HG02588 (cell line): ENCODE measurements at regions not wholly inside any gene's neighbourhood (a gene's known extent, or its start where the extent isn't known, plus 50 kb on each side); places are given as distances from the start of the nearest gene placed in this dataset.
"Not testable (repeated sequence)": the region's sequence is repeated elsewhere in the genome, so short reads cannot be mapped to it uniquely, and the experiment has no call there.

Source experiments
- ATAC-seq: cut with Tn5 transposase; IDR thresholded peaks from one replicate; pipeline ENCODE4 v1.9.1; 2021; ENCODE audit warnings: mild to moderate bottlenecking, moderate library complexity; ENCODE audit not compliant: unreplicated experiment

DNA sequence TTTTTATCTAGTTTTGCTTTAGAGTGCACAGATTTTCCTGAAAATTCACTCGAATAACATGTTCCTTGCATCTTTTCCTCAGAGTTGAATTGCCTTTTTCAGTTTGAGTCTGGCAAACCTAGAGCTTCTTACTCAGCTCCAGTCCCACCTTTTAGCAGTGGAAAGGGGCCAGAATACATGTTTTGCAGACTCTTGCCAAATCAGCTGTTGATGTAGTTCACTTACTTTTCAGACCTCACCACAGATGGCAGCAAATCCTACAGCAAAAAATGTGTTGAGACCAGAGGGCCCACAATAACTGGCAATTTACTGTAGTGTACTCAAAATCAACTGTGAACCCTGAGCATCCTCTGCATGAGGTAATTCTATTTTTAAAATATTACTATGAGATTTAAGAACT, 545.2 kb upstream of the ACO1 start:
- ATAC-seq, result no peak

DNA sequence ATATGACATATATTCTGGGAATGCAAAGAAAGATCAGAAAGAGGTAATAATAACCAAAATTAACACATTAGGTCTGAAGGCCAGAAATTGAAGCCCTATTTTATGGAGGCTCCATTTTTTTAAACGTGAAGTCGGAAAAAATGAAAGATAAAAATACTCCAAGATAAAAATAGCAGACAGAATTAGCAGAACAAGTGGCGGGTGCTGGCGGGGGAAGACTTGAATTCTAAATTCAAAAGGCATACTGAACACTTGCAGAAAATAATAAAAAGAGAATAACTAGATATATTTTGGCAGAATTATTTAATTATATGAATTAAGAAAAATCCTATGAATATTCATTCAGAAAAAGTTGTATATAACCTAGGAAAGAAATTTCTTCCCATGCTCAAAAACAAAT, 543.7 kb upstream of the ACO1 start:
- no peak for ATAC-seq

DNA sequence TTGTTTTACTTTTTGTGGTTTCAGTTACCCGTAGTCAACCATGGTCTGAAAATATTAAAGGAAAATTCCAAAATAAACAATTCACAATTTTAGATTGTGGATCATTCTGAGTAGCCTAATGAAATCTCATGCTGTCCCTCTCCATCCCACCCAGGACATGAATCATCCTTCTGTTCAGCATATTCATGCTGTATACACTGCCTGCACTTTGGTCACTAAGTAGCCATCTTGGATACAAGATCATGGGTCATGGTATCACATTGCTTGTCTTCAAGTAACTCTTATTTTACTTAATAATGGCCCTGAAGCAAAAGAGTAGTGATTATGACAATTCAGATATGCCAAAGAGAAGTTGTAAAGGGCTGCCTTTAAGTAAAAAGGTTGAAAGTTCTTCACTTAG, 536.5 kb upstream of the ACO1 start:
- no peak for ATAC-seq

GRCh38 chr9:31848505-31849285, 535.7 kb upstream of the ACO1 start:
- ATAC-seq, result no peak

DNA sequence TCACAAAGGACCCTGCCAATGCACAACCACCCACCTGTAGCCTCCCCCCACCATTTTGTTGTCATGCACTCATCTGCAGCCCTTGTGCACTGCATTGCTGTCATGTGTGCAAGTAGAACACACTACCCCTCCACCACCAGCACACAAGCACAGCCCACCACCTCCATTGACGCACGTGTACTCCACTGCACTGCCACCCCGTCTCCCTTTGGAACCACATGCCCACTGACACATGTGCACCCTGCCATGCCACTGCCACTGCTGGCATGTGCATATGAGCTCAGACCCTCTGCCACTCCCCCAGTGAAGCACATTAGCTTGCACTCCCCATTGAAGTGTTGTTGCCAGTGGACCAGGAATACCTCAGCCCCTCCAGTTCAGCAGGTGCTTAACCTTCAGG, 530.3 kb upstream of the ACO1 start:
- no peak for ATAC-seq

DNA sequence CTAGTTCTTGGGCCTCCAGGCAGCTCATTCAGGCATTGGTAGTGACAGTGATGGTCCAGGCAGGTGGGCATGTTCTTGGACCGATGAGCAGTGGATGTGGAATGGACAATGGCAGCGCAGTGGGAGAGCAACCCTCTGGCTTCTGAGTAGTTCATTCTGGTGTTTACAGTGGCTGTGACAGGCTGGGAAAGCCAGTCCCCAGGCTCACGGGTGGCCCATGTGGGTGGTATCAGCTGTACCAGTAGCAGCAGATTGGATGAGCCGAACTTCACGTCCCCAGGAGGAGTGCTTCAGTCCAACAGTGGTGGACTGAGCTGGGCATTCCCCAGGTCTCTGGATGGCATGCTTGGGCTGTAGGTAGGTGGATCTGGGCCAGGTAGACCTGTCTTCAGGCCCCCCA, 515.6 kb upstream of the ACO1 start:
- no peak for ATAC-seq

DNA sequence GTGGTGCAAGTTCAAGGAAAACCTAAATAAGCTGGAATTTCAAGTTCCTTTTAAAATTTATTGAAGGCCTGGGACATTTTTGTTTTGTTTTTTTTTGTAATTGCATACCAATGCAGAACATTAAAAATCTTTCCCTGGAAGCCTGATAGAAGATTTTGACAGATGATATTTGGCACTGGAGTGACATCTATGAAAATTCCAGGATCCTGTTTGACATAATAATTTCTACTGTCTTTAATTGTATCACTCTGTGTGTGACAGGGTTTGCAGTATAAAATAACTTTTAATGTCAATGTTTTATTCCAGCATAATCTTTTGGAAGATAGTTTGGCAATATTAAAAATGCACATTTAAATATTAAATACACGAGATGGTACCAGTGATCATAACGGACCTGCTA, 514.2 kb upstream of the ACO1 start:
- no peak for ATAC-seq

DNA sequence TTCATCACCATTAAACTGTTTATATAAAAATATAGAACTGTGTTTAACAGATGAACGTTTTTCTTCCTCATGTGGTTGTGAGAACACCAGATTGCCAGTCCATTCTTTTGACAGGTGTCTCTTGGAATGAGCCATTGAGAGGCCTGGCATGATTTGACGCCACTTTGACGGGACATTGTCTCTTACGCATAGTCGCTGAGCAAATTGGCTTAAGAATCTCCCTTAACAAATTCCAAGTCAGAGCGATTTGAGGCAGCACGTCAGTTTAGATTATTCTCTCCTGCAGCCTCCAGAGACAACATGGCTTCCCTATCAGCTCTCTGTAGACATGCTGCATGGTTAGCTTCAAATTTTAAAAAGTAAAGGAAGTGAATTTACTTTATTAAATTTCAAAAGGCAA, 510.7 kb upstream of the ACO1 start:
- no peak for ATAC-seq

GRCh38 chr9:31894008-31894407, 490.4 kb upstream of the ACO1 start:
- ATAC-seq, result no peak

DNA sequence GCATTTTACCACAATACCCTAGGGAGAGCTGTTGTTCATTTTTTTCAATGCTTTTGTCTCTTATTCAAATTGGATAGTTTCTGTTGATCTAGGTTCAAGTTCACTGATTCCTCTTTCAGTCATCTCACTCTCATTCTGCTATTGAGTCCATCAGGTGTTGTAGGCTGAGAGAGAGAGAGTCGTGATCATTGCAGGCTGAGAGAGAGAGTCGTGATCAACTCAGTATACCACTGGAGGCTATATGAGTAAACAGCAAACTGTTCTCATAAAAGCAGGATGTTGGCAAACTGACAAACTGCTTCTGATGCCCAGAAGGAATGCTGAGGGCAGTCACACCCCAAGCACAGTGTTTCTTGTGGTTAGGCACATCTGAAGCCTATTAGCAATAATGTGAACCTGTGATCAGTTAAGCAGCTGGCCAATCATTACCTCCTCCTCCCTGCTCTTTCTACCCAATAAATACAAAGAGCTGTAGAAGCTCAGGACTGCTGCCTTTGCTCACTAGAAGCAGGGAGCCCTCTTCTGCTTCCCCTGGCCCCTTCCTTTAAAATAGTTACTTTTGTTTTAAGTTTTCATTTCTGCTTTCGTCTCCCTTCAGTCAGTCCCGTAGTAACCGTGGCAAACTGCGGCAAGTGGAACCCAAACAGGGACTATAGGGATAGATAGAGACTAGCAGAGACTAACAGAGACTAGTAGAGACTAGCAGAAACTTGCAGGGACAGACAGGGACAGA, 476.1 kb upstream of the ACO1 start:
- ATAC-seq, result peak; percentile 85

- ATAC-seq, result peak; percentile 44
Observed at GRCh38 chr9:31908891-31909480, 475.5 kb upstream of the ACO1 start.

- ATAC-seq, result no peak
Observed at GRCh38 chr9:31912636-31913035, 471.8 kb upstream of the ACO1 start.

DNA sequence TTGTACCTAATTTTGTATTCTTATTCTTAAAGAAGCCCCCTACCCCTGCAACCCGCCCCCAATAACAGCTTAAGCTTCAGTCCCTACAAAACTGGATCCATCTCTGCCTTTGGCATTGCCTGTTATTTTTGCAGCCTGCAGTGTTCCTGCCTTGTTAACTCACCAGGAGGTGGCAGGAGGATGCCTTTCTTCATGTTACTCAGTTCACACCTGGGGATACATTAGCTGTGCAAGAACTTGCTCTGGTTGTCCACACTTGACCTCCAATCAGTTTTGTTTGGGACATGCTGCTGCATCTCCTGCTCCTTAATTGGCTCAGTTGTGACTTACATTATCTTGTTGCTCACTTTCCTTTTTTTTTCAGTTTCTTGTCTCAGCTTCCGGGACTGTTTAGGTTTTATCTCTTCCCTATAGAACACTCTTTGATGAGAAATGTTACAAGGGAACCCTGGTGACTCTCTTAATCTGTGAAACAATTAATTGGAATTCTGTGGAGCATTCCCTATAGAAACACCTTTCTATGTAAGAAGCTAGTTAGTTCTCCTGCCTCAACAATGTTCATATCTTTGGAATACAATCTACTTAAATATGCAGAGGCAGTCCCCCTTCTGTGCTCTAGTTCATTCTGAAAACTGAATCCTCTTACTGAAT, 467.7 kb upstream of the ACO1 start:
- no peak for ATAC-seq

DNA sequence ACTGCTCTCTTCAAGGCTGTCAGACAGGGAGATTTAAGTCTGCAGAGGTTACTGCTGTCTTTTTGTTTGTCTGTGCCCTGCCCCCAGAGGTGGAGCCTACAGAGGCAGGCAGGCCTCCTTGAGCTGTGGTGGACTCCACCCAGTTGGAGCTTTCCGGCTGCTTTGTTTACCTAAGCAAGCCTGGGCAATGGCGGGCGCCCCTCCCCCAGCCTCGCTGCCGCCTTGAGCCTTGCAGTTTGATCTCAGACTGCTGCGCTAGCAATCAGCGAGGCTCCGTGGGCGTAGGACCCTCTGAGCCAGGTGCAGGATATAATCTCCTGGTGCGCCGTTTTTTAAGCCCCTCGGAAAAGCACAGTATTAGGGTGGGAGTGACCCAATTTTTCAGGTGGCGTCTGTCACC, 446.7 kb upstream of the ACO1 start:
- ATAC-seq, result not testable (repeated sequence)

GRCh38 chr9:31950756-31951155, 433.7 kb upstream of the ACO1 start:
- ATAC-seq, result no peak

DNA sequence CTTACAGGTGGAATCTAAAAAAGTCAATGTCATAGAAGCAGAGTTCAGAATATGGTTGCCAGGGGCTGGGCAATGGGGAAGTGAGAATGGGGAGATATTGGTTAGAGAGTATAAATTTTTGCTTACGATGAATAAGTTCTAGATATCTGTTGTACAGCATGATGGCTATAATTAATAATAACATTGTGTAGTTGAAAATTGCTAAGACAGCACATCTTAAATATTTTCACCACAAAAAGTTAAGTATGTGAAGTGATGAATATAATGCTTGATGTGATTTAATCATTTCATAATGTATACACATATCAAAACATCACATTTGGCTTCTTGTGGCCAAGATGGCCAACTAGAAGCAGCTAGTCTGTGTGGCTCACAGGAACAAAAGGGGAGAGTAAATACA, 425.9 kb upstream of the ACO1 start:
- ATAC-seq, result no peak

DNA sequence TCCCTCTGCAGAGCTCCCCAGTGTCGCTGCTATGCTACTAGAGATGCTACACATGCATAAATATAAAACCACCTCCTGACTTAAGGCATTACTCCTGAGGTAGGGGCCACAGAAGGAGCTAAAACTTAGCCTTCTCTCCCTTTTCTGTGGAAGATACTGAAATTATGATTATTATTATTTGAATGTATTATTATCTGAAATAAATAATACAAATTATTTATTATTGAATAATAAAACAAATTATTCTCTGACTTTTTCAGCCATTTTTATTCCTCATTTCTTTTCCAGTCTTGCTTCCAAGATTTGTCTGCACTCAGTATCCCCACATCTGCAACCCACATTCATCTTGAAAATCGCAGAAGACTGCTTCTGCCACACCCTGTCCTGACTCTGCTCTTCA, 414.9 kb upstream of the ACO1 start:
- ATAC-seq, result no peak

DNA sequence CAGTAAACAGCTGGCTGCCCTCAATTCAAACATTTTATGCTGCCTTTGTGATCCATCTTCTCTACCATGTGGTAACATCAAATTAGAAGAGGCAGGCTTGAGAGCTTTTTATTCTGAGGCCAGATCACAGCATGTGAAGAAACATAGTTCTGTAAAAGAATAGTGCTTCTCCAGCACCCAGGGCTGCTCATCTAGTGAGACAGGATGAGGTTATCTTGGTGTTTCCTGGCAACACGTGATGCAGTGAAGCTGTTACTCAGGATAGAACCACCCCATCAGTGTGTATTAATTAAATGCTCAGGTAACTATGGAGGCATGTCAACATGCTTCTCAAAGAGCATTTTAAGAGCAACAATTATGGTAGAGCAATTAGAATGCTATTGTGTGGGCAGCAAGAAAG, 400.5 kb upstream of the ACO1 start:
- no peak for ATAC-seq

DNA sequence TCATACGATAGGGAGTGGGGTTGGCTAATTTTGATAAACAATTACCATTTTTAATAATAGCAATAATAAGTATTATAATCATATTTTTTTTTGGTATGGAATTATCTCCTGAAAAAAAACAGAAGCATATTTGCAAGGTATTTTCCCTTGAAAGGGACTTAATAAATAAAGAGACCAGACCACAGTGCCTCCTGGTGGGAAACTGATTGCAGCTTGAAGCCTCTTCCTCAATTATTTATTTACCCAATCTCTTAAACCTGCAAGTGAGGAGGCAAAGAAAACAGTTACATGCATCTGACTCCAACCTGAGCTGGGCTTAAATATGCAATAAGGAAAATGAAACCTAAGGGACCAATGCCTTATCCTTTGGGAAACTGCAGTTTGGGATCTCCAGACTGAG, 388.1 kb upstream of the ACO1 start:
- no peak for ATAC-seq

DNA sequence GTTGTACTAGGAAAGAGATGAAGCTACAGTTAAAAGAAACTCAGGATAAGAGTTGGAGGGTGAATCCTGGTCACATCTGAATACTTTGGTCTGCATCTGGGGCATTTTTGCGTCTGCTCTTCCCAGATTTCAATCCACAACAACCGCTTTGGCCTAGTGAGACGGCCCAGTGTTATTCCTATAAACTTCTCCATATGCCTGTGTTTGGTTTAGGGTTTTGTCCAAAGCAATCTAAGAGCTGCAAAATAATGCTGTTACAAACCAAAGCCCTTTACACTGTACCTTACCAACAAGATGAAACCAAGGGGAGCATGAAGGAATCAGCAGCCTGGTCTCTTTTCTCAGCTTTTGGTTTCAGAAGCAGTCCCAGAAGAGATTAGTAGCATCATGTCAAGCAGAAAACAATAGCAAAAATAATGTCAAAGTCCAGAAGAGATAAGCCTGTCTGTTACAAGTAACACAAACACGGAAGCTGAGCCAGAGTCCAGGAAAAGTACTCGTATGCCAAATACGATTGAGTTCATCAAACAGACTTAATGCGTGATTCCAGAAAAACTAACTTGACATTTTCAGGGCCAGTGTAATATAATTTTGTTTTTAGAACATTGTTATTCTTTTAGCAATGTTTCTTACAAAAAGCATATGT, 379.9 kb upstream of the ACO1 start:
- ATAC-seq, result no peak

GRCh38 chr9:32010322-32010721, 374.1 kb upstream of the ACO1 start:
- no peak for ATAC-seq
